H7 (cell line): ENCODE measurements at regions not wholly inside any gene's neighbourhood (a gene's known extent, or its start where the extent isn't known, plus 50 kb on each side); places are given as distances from the start of the nearest gene placed in this dataset.
A peak's percentile ranks its signal among the peaks of the same experiment; 100 is the strongest.

ENCODE experiments used
- DNase-seq: peaks from one replicate; pipeline ENCODE4 v3.0.0; 2012
- H3K27me3 ChIP-seq: 2 replicates; pipeline ENCODE4 v1.6.0; 2011; ENCODE audit warnings: mild to moderate bottlenecking, low read length; ENCODE audit not compliant: control insufficient read depth, insufficient read depth
- H3K36me3 ChIP-seq: replicated peaks from 2 replicates; pipeline ENCODE4 v1.5.1; 2011; ENCODE audit warnings: low read length; ENCODE audit not compliant: control insufficient read depth, insufficient read depth
- H3K4me3 ChIP-seq: 2 replicates; pipeline ENCODE4 v1.5.1; 2011; ENCODE audit warnings: low read depth, mild to moderate bottlenecking, control low read depth, low read length, moderate library complexity; ENCODE audit not compliant: insufficient read depth

GRCh38 chr16:58960034-58960433 is 225.9 kb upstream of the GOT2 start:
- no peak for DNase-seq
- no peak overlapping the region for H3K4me3 ChIP-seq
- H3K36me3 ChIP-seq: no peaks in the 10 kb centered on the region
- no peaks in the 10 kb centered on the region for H3K27me3 ChIP-seq

- H3K4me3 ChIP-seq: no peak overlapping the region
- no peak for DNase-seq
- no peaks in the 10 kb centered on the region for H3K36me3 ChIP-seq
- no peaks in the 10 kb centered on the region for H3K27me3 ChIP-seq
Measured at GRCh38 chr16:58958749-58959148, 224.6 kb upstream of the GOT2 start.

DNA sequence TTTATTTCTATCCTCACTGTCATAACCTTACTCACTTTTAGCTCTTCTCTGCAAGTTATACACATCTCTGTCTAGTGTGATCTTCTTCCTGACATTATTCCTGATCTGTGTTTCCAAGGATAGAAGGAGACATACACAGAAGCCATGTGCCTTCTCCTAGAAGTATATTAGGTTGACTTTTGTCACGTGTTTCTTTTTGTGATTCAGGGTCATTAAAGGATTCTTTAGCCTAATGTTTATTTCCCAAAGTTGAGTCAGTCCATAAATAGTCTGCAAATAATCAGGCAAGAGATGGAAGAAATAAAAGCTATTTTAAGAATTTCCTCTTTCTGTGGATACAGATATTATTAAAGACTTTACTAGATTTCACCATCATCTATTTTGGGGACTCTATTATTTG is 214.1 kb upstream of the GOT2 start:
- H3K36me3 ChIP-seq: no peaks in the 10 kb centered on the region
- H3K4me3 ChIP-seq: no peak overlapping the region
- DNase-seq: no peak
- H3K27me3 ChIP-seq: no peaks in the 10 kb centered on the region

GRCh38 chr16:58940609-58941008 is 206.5 kb upstream of the GOT2 start:
- H3K4me3 ChIP-seq: no peak overlapping the region
- no peak for DNase-seq
- no peaks in the 10 kb centered on the region for H3K27me3 ChIP-seq
- no peaks in the 10 kb centered on the region for H3K36me3 ChIP-seq

DNA sequence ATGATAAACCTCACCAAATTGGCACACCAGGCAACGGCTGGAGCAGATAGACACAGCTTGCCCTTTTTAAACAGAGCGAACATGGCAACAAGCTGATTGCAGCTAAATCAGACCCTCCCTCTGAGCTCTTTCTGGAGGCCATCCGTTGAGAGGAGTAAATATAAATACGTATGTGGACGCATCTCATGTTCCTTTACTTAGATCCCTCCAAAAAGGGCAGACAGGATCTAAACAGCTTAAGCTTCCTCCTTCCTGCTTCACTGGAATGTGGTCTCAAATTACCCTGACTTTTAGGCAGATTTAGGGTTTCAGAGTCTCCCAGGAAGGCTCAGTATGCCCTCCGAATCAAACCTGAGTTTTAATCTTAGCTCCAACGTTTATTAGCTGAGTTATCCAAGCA is 204.7 kb upstream of the GOT2 start:
- H3K4me3 ChIP-seq: no peak overlapping the region
- H3K36me3 ChIP-seq: no peaks in the 10 kb centered on the region
- peak; percentile 4 for DNase-seq
- no peaks in the 10 kb centered on the region for H3K27me3 ChIP-seq

GRCh38 chr16:58937661-58938060 is 203.5 kb upstream of the GOT2 start:
- Histone ChIP-seq H3K4me3 (no peak overlapping the region), H3K27me3 (no peaks in the 10 kb centered on the region), H3K36me3 (no peaks in the 10 kb centered on the region)
- DNase-seq: no peak

DNA sequence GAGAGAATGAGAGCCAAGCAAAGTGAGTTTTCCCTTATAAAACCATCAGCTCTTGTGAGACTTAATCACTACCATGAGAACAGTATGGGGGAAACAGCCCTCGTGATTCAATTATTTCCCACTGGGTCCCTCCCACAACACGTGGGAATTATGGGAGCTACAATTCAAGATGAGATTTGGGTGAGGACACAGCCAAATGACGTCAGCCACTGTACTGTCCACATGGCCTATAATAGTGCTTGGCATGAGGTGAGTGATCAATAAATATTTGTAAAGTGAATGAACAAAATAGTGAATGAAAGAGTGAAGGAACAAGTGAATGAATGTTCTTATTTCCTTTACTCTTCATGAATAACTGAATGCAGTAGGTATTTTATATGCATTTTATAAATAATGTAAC is 199.1 kb upstream of the GOT2 start:
- Histone ChIP-seq H3K36me3 (no peaks in the 10 kb centered on the region), H3K4me3 (no peak overlapping the region), H3K27me3 (no peaks in the 10 kb centered on the region)
- no peak for DNase-seq

GRCh38 chr16:58931436-58931835 is 197.3 kb upstream of the GOT2 start:
- H3K36me3 ChIP-seq: no peaks in the 10 kb centered on the region
- no peaks in the 10 kb centered on the region for H3K27me3 ChIP-seq
- no peak overlapping the region for H3K4me3 ChIP-seq
- DNase-seq: no peak

DNA sequence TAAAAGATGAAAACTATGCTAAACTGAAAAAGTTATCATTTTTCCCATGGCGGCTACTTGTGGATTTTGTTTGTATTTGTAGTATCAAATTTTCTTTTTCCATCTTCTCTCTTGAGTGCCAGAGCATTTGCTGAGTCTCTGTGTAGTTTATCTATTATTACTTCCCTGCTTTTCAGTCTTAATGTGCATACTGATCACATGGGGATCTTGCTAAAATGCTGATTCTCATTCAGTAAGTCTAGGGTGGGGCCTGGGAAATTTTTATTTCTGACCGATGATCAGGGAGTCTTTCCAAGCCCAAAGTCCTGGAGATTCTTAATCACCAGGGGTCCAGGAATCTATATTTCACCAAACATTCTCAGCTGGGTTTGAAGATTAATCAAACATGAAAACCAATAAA is 189.0 kb upstream of the GOT2 start:
- no peak for DNase-seq
- Histone ChIP-seq H3K27me3 (no peaks in the 10 kb centered on the region), H3K36me3 (no peaks in the 10 kb centered on the region), H3K4me3 (no peak overlapping the region)

DNA sequence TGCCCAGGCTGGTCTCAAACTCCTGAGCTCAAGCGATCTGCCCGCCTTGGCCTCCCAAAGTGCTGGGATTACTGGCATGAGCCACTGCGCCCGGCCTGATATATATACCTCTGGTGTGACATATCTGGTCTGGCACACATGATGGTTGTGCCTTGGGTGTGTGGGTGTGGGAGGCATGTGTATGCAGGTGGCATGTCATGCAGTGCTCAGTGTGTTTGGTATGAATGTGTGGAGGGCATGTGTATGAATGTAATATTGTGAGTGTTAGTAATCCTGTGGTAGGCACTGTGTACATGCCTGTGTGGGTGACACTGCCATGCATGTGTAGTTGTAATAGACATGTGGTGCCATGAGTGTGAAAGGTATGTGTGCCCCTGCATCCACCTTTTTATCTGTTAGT is 179.3 kb upstream of the GOT2 start:
- H3K4me3 ChIP-seq: no peak overlapping the region
- H3K27me3 ChIP-seq: no peaks in the 10 kb centered on the region; the same call in 1 of the 2 replicates
- no peak for DNase-seq
- H3K36me3 ChIP-seq: no peaks in the 10 kb centered on the region

- Histone ChIP-seq H3K27me3 (no peaks in the 10 kb centered on the region; the same call in 1 of the 2 replicates), H3K4me3 (no peak overlapping the region), H3K36me3 (no peaks in the 10 kb centered on the region)
- no peak for DNase-seq
Measured at GRCh38 chr16:58912571-58912970, 178.5 kb upstream of the GOT2 start.

DNA sequence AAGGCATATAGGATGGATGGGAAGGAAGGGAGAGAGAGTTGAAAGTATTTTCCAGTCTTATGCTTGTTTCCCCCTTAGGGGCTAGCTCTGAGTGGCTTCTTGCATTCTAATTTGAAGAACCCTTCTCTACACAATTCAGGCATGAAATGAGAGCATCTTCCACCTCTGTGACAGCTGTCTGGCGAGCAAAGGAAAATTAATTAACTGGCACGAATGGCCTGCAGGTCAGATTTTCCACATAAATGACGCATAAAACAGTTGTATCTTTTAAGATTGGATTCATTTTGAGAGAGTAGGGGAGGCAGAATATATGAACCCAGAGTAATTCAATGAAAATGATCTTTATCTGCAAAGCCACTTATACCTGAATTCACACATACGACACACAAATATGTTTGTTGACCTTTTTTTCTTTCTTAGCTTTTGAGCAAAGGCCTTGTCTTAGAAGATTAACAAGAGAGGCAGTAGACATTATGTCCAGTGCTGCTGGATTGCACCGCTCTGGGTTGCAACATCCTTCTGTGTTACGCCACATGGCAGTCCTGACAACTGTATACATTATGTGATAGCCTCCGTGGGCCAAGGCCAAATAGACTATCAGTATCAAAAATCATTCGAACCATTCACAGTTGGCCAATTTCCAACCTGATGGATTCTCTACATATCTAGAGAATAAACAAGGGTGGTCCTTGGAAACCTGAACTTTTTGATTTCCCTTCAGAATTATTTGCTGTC is 173.0 kb upstream of the GOT2 start:
- Histone ChIP-seq H3K36me3 (no peaks in the 10 kb centered on the region), H3K27me3 (no peaks in the 10 kb centered on the region; the same call in 1 of the 2 replicates), H3K4me3 (no peak overlapping the region)
- no peak for DNase-seq

DNA sequence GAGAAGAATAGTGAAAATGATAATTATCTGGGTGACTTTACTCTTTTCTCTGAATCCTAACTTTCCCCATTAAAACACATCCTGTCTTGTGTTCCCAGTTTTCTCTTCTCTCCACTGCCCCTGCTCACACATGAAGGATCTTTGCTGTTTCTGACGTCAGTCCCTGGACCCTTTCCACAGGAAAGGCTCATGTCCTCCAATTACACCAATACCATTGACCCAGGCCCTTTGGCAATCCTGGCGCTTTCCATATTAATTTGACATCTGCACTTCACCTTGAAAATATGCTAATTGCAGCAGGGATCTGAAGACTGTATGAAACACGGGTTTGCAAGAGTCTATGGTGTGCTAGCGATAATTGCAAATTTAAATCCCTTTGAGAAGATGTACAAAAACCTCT is 170.2 kb upstream of the GOT2 start:
- Histone ChIP-seq H3K27me3 (no peaks in the 10 kb centered on the region; the same call in 1 of the 2 replicates), H3K4me3 (no peak overlapping the region), H3K36me3 (no peaks in the 10 kb centered on the region)
- DNase-seq: no peak

DNA sequence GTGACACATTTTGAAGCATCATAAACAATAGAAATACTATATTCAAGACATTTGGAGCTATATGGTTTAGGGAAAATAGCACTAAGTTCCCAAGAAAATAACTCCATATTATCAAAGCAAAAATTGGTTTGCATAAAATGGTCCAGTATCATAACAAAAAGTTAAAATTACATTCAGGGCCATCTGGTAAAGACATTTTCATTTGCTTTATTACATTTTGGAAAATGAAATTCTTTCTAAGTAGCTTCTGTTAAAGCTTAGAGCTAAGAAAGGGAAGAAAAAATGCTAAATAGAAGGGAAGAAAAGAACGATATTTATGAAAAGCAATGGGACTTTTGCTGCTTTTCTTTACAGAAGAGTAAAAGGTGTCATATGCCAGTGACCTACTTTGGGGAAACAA is 155.4 kb upstream of the GOT2 start:
- Histone ChIP-seq H3K36me3 (no peaks in the 10 kb centered on the region), H3K27me3 (no peaks in the 10 kb centered on the region), H3K4me3 (no peak overlapping the region)
- no peak for DNase-seq

DNA sequence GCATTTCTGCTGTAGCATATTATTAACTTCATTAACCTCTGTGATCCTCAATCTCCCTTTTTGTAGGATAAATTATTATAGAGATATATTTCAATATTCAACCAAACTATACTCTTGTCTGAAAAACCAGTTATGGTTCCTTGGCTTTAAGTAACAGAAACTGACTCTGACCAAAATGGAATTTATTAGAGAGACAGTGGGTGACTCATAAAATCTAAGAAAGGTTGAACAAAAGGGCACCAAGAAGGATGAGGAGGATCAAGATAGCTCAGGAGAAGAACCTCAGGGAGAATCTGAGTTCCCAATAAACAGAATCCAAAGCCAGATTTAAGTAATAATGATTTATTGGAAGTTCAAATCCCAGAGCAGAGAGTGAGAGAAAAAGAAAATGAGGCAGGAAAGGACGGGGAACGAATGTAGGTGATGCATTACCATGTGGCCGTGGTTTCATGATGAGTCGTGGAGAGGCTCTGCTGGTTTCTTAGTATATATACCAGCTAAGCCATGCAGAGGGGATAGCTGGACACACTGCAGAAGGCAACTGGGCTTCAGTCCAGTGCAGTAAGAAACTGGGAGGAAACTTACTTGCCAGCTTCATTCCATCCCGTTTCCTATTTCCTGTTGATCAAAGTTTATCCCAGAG is 151.5 kb upstream of the GOT2 start:
- DNase-seq: no peak
- Histone ChIP-seq H3K27me3 (no peaks in the 10 kb centered on the region), H3K4me3 (no peak overlapping the region), H3K36me3 (no peaks in the 10 kb centered on the region)
